HUES48 (cell line): ENCODE measurements at regions not wholly inside any gene's neighbourhood (a gene's known extent, or its start where the extent isn't known, plus 50 kb on each side); places are given as distances from the start of the nearest gene placed in this dataset.

ENCODE experiments used
- H3K27ac ChIP-seq: one replicate; pipeline ENCODE4 v1.7.0; 2013; ENCODE audit warnings: low read depth, low read length, inconsistent platforms
- H3K27me3 ChIP-seq: 2 replicates; pipeline ENCODE4 v1.6.1; 2013; ENCODE audit warnings: mild to moderate bottlenecking, low read length; ENCODE audit not compliant: control insufficient read depth, insufficient read depth
- H3K36me3 ChIP-seq: 2 replicates; pipeline ENCODE4 v1.6.1; 2013; ENCODE audit warnings: low read length; ENCODE audit not compliant: control insufficient read depth, insufficient read depth
- H3K4me1 ChIP-seq: 2 replicates; pipeline ENCODE4 v1.6.1; 2013; ENCODE audit warnings: mild to moderate bottlenecking, low read length; ENCODE audit not compliant: control insufficient read depth, insufficient read depth
- H3K4me3 ChIP-seq: 2 replicates; pipeline ENCODE4 v1.5.1; 2013; ENCODE audit warnings: mild to moderate bottlenecking, low read depth, low read length
- H3K9ac ChIP-seq: 2 replicates; pipeline ENCODE4 v1.6.1; 2013; ENCODE audit warnings: mild to moderate bottlenecking, low read depth, low read length, moderate library complexity
- H3K9me3 ChIP-seq: 2 replicates; pipeline ENCODE4 v1.6.1; 2013; ENCODE audit warnings: low read length; ENCODE audit not compliant: control insufficient read depth, insufficient read depth

DNA sequence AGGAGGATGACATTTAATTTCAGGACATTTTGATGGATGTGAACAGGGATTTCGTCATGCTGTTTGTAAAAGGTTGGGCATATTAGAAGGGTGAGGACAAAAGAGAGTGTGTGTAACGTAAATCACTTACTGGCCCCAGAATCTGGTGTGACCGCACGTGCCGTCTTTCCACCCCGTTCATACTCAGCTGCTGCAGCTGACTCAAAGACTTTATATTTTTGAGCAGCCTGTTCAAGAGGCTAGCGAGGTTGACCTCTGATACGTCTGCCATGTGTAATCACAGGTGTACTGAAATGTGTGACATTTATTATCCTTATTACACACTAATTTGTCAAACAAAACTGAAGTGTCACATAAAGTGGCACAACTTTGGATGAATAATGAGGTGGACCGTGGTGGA is 66.5 kb upstream of the ERRFI1 start:
- Histone ChIP-seq H3K27me3 (no peaks in the 10 kb centered on the region), H3K9me3 (no peaks in the 10 kb centered on the region), H3K36me3 (no peaks in the 10 kb centered on the region), H3K4me1 (peaks cover 9% of the 10 kb centered on the region; the same call in 1 of the 2 replicates), H3K27ac (no peak overlapping the region), H3K9ac (no peak overlapping the region), H3K4me3 (no peak overlapping the region)

DNA sequence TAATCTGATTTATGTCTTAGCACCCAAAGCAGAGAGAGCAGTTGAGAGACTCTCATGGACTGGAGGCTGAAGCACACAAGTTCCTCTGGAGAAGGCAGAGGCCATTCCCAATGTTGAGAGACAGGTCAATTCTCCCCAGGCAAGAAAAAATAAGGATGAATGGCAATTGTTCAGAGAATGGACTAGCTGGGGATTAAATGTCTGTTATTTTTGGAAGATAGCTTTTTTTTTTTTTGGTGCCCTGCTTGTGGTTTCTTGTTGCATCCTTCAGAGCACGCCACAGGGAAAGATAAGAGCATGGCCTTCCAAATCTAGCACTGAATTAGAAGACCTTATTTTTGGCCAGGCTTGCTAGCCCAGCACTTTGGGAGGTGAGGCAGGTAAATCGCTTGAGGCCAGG is 65.6 kb upstream of the ERRFI1 start:
- Histone ChIP-seq H3K4me3 (no peak overlapping the region), H3K27me3 (no peaks in the 10 kb centered on the region), H3K4me1 (peaks cover 2% of the 10 kb centered on the region; the same call in 1 of the 2 replicates), H3K9me3 (no peaks in the 10 kb centered on the region), H3K36me3 (no peaks in the 10 kb centered on the region), H3K9ac (no peak overlapping the region), H3K27ac (no peak overlapping the region)

DNA sequence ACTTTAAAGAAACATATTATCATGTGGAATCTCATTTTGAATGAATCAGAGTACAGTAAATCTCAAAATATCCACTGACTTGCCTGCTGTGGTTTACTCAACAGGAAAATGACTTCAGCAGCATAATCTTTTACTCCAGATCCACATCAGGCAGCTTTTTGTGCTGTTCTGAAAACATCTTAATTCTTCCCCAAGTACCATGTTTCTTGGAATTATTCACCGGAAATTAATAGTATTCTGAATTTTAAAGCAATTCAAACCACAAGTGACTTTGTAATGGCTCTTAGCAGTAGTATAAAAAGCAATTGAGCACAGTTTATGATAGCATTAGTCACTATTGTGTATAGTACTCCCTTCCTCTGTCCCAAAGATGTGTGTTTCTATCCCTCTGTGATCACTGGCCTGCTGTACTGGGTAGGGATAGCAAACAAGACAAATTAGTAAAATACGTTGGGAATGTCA is 64.2 kb upstream of the ERRFI1 start:
- no peak overlapping the region for H3K27ac ChIP-seq
- H3K4me3 ChIP-seq = no peak overlapping the region
- no peaks in the 10 kb centered on the region for H3K9me3 ChIP-seq
- H3K4me1 ChIP-seq = no peaks in the 10 kb centered on the region
- no peaks in the 10 kb centered on the region for H3K36me3 ChIP-seq
- H3K27me3 ChIP-seq = no peaks in the 10 kb centered on the region
- no peak overlapping the region for H3K9ac ChIP-seq

DNA sequence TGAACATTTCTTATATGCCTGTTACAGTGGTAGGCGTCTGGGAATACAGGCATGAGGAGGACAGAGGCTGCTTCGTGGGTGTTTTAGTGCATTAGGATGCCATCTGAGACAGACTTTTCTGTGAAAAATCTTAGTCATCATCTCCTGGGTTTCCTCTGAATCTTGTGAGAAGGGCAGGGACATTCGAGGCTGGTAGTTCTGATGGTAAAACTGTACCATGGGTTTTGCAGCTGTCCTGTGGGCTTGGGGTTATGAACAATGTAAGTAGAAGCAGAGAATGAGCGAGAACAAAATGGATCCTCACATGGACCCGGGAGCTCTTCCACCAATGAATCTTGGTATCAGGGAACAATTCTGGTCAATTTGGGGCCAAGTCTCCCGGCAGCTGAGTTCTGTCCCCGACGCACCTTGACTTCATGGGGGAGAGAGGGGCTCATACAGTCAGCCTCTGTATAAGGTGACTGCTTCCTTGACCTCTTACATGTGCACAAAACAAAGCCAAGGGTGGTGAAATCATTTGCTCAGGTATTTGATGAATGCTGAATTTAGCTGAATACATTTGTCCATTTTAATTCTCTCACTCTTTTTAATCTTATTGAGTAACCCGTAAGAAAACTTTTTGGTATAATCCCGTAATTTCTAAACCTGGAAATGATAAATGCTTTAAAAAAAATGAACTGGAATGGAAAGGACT is 63.6 kb upstream of the ERRFI1 start:
- Histone ChIP-seq H3K9ac (no peak overlapping the region), H3K4me3 (no peak overlapping the region), H3K4me1 (no peaks in the 10 kb centered on the region), H3K27me3 (no peaks in the 10 kb centered on the region), H3K9me3 (no peaks in the 10 kb centered on the region), H3K36me3 (no peaks in the 10 kb centered on the region), H3K27ac (no peak overlapping the region)

DNA sequence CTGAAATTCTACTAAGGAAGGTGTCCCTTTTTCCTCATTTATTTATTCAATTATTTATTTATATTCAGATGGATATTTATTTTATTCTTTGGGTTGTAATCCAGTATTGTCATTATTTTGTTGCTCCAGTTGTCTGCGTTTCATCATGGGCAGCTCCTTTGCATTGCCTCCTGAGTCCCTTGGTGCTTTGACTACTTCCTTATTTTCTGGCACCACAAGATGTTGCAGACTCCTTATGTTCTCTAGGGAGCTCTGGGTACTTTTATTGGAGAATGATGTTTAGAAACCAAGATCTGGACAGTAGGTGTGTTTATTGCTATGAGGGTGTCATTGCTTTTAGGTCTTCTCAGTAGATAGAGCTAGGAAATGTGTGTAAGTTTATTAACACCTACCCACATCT is 59.9 kb upstream of the ERRFI1 start:
- Histone ChIP-seq H3K27me3 (no peaks in the 10 kb centered on the region), H3K9me3 (no peaks in the 10 kb centered on the region), H3K4me1 (peaks cover 4% of the 10 kb centered on the region; the same call in 1 of the 2 replicates), H3K27ac (no peak overlapping the region), H3K9ac (no peak overlapping the region), H3K36me3 (no peaks in the 10 kb centered on the region), H3K4me3 (no peak overlapping the region)

DNA sequence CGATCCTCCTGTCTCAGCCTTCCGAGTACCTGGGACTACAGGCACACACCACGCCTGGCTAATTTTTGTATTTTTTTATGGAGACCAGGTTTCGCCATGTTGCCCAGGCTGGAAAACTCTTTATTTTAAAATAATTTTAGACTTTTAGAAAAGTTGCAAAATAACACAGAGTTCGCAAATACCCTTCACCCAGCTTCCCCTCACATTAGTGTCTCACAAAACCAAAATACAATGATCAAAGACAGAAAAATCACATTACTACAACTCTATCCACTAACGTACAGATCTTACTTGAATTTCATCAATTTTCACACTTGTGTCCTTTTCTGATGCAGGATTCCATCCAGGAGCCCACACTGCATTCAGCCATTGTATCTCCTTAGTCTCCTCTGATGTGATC is 58.8 kb upstream of the ERRFI1 start:
- H3K27ac ChIP-seq = no peak overlapping the region
- H3K27me3 ChIP-seq = no peaks in the 10 kb centered on the region
- no peaks in the 10 kb centered on the region for H3K36me3 ChIP-seq
- H3K4me1 ChIP-seq = peaks cover 4% of the 10 kb centered on the region; the same call in 1 of the 2 replicates
- no peaks in the 10 kb centered on the region for H3K9me3 ChIP-seq
- H3K9ac ChIP-seq = no peak overlapping the region
- H3K4me3 ChIP-seq = no peak overlapping the region

DNA sequence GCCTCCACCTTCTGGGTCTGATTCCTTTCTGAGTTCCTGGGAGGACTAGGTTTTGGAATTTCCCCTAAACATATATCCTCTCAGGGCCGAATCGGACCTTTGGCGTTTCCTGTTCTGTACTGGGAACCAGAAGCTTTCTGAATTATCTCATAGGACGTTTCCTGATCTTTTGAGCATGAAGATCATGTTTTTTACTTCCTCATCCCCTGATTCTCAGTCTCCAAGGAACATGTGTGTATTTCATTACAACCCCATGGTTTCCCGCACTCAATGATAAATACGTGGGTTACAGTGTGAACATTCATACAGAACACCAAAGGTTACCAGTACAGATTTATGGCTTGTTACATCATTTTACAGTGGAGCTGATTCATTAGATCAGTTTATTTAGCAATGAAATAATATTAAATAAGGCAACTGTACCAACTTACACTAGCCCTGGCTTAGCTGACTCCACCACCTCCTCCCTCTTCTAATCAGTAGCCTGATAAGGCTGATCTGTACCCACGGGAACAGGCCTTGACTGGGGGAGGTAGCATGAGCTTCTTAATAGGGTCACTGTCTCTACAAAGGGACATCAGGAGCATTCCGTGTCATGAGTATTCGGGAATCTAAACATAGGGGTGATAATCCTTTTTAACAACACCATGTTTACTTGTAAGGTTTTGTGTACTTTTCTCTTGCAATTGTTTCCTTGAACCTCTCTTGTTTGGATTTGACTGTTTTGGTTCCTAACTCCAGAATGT is 57.8 kb upstream of the ERRFI1 start:
- Histone ChIP-seq H3K27me3 (no peaks in the 10 kb centered on the region), H3K4me3 (no peak overlapping the region), H3K9ac (no peak overlapping the region), H3K27ac (peak overlapping the region; percentile 52), H3K4me1 (peaks cover 5% of the 10 kb centered on the region; the same call in 1 of the 2 replicates), H3K9me3 (no peaks in the 10 kb centered on the region), H3K36me3 (no peaks in the 10 kb centered on the region)

DNA sequence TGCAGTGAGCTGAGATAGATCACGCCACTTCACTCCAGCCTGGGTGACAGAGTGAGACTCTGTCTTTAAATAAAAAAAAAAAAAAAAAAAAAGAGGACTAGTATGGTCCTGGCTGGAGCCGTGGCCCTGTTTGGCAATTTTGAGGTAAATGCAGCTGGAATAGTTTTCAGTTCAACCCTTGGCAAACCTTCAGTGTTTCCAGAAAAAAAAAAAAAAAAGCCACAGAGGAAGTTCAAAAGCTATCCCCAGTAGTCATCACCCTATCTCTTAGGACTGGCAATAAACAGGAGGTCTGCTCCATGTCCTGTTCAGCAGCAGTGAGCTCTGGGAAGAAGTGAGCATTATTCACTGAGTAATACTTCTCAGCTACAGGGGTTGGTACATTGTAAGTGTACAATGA is 56.8 kb upstream of the ERRFI1 start:
- Histone ChIP-seq H3K9me3 (no peaks in the 10 kb centered on the region), H3K4me1 (peaks cover 14% of the 10 kb centered on the region; the same call in 1 of the 2 replicates), H3K9ac (no peak overlapping the region), H3K27me3 (no peaks in the 10 kb centered on the region), H3K27ac (no peak overlapping the region), H3K36me3 (no peaks in the 10 kb centered on the region), H3K4me3 (no peak overlapping the region)

DNA sequence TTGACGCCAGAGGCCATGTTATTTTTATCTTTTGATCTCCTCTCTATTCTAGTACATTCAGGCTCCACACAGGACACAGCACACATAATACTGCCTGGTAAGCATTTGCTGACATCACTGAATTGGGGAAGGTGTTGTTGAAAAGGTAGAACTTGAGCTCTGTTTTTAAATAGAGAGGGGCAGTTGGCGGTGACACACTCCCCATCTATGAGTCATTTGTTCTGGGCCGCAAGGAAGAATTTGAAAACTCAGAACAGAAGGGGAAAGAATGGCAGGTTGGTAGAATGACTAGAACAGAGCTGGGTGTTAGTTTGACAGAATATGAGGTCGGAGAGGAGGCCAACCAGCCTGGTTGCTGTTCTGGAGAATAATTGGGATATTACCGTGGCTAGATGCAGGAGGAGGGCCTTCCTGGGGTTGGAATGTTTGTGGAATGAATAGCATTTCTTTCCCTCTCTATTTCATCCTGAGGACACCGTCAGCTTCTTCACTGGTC is 52.1 kb upstream of the ERRFI1 start:
- Histone ChIP-seq H3K9ac (no peak overlapping the region), H3K4me1 (peaks cover 18% of the 10 kb centered on the region), H3K27me3 (no peaks in the 10 kb centered on the region), H3K9me3 (no peaks in the 10 kb centered on the region), H3K27ac (peak overlapping the region; percentile 57), H3K4me3 (no peak overlapping the region), H3K36me3 (no peaks in the 10 kb centered on the region)

DNA sequence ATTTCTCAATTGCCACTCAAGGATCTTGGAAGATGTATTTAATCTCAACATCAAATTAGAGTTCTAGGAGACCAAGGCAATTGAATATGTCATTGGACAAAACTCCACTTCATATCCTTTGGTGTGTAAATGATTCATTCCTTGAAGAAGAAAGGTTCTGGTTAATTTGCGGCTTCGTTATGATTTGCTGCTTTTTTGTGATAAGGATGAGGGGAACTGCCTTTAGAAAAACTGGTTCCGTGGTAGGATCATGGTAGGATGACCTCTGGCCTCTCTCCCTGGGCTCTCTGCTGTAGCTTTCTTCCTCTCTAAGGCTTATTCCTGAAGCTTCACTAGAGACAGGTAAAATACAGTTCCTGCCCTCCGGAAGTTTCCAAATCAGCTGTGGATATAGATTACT is 51.5 kb upstream of the ERRFI1 start:
- Histone ChIP-seq H3K27ac (peak overlapping the region; percentile 57), H3K4me1 (peaks cover 18% of the 10 kb centered on the region), H3K4me3 (no peak overlapping the region), H3K36me3 (no peaks in the 10 kb centered on the region), H3K9ac (no peak overlapping the region), H3K27me3 (no peaks in the 10 kb centered on the region), H3K9me3 (no peaks in the 10 kb centered on the region)

DNA sequence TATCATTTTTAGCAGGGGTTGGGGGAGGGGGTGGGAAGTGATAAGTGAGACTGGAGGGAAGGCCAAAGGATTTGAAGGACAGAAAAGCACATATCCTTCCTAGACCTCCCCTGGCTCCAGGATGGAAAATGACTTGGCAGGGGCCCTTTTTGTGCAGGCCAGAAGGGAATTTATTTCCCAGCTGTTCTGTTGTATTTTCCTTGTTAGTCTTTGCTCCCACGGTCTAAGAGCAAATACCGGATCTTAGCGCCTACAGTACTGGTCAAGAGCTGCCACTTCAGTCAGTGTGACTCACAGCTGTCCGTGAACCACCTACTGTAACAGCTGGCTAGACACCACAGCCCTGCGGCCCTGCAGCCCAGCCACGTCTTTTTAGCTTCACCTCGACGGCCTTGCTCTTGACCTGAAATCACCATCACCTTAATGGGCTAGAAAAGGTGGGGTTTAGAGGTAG is 51.0 kb upstream of the ERRFI1 start:
- H3K27ac ChIP-seq = peak overlapping the region; percentile 57
- H3K4me1 ChIP-seq = peaks cover 18% of the 10 kb centered on the region
- H3K27me3 ChIP-seq = no peaks in the 10 kb centered on the region
- no peak overlapping the region for H3K9ac ChIP-seq
- no peaks in the 10 kb centered on the region for H3K9me3 ChIP-seq
- no peak overlapping the region for H3K4me3 ChIP-seq
- H3K36me3 ChIP-seq = no peaks in the 10 kb centered on the region
